ENCODE measurements at regions not wholly inside any gene's neighbourhood (a gene's known extent, or its start where the extent isn't known, plus 50 kb on each side); places are given as distances from the start of the nearest gene placed in this dataset.

- TF ChIP-seq, protein P1, sequence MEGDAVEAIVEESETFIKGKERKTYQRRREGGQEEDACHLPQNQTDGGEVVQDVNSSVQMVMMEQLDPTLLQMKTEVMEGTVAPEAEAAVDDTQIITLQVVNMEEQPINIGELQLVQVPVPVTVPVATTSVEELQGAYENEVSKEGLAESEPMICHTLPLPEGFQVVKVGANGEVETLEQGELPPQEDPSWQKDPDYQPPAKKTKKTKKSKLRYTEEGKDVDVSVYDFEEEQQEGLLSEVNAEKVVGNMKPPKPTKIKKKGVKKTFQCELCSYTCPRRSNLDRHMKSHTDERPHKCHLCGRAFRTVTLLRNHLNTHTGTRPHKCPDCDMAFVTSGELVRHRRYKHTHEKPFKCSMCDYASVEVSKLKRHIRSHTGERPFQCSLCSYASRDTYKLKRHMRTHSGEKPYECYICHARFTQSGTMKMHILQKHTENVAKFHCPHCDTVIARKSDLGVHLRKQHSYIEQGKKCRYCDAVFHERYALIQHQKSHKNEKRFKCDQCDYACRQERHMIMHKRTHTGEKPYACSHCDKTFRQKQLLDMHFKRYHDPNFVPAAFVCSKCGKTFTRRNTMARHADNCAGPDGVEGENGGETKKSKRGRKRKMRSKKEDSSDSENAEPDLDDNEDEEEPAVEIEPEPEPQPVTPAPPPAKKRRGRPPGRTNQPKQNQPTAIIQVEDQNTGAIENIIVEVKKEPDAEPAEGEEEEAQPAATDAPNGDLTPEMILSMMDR (IDR thresholded peaks at IDR 0.05) = no peak
These were observed 665.5 kb upstream of the CNTNAP5 start for GRCh38 chr2:123359636-123360035.

GRCh38 chr2:123362671-123363440, 662.2 kb upstream of the CNTNAP5 start:
- TF ChIP-seq, protein P1 (IDR thresholded peaks at IDR 0.05) = no peak

DNA sequence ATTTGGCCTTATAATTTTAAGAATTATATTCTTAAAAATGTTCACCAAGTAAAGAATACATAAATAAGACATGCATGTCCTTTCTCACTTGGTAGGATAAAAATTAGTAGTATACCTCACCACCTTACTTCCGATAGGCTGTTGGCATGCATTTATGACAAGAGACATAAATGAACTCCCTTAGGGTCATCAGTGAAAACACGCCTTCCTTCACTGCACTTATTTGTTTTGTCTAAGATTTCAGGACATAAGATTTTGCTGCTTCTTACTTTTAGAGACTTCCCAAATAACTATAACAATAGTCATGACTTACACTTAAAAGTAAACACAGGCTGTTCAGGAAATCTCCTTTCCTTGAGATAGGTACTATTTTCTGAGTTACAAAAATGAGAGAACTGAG, 661.3 kb upstream of the CNTNAP5 start:
- TF ChIP-seq, protein P1 (IDR thresholded peaks at IDR 0.05) = no peak

DNA sequence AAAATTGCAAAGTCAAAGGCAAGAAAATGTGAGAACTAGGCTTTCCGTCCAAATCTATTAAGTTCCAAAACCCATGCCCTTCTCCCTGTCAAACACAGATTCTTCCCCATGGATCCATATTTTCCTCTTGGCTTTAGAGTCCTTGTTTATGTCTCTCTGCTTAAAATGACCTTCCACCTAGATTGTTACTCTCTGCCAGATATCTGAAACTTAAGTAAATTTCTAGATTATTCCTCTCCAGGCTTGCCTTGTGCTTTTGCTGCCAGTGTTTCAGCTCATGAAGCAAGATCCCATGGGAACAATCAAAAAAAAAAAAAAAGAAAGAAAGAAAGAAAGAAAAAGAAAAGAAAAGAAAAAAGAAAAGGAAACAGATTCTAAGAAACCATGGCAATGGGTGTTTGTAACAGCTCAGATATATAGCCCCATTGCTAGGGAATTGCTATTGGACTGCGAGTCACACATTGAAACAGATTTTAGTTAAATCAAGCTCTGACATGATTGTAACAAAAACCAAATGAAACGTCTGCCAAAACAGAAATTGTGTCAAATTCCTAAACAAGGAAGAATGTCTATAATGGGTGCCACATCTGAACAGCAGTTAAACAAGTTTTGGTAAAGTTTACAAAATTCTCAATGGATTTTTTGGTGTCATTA, 660.7 kb upstream of the CNTNAP5 start:
- TF ChIP-seq, protein P1 (IDR thresholded peaks at IDR 0.05) = no peak

DNA sequence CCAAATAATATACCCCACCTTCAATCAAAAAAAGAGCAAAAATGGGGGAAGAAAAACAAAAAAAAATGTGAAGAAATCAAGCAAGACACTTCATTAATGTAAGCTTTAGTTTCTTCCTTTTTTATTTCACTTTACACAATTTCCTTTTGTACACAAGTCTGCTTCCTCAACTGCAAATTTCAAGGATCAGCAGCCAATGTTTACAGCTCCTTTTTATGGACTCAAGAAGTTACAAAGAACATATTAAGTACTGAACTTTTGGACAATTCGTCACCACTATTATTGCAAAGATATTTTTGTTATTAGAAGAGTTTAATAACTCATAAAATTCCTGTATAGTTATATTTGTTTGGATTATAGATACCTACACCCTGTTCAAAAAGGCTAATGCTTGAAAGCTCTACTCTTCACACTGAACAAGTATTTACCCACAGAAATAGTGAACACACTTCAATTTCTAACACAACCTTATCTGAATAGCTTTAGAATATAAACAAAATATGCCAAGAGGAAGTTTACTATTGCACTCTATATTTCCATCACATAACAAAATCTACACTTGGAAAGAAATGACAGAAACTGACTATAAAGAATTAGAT, 658.7 kb upstream of the CNTNAP5 start:
- TF ChIP-seq, protein P1 (IDR thresholded peaks at IDR 0.05) = no peak

DNA sequence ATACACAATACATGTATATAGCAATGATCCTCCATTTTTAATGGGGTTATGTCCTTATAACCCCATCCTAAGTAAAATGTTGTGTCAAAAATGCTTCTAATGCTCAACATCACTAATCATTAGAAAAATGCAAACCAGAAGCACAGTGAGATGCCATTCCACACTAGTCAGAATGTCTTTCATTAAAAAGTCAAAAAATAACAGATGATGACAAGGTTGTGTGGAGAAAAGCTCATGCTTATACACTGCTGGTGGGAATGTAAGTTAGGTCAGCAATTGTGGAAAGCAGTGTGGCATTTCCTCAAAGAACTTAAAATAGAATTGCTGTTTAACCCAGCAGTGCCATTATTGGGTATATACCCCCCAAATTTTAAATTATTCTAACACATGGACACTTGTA, 654.9 kb upstream of the CNTNAP5 start:
- TF ChIP-seq, protein P1 (IDR thresholded peaks at IDR 0.05) = no peak

GRCh38 chr2:123371535-123371934, 653.6 kb upstream of the CNTNAP5 start:
- TF ChIP-seq, protein P1 (IDR thresholded peaks at IDR 0.05) = no peak
